Spleen (tissue), 11 donors: ENCODE measurements at regions not wholly inside any gene's neighbourhood (a gene's known extent, or its start where the extent isn't known, plus 50 kb on each side); places are given as distances from the start of the nearest gene placed in this dataset.
A peak's percentile ranks its signal among the peaks of the same experiment; 100 is the strongest.
"Not testable (repeated sequence)": the region's sequence is repeated elsewhere in the genome, so short reads cannot be mapped to it uniquely, and the experiment has no call there.

ENCODE experiments used
- DNase-seq: peaks from one replicate; pipeline ENCODE4 v3.0.0-alpha.2; 2020
- H3K27ac ChIP-seq, 8 donors: fragments of 200-600 bp; sonication (generic) in 7 of 8; 1 replicate in 4 of 8; 2 replicates in 4 of 8; pipeline versions ENCODE4 v1.5.0 to v1.8.0; 2016 to 2021; ENCODE audit warnings: inconsistent platforms in 4 of 8, mild to moderate bottlenecking in 4 of 8, moderate library complexity in 1 of 8
- H3K27me3 ChIP-seq, 7 donors: fragments of 200-600 bp; sonication (generic) in 6 of 7; replicated peaks in 1 of 7; 1 replicate in 4 of 7; 2 replicates in 3 of 7; pipeline versions ENCODE4 v1.5.0 to v1.8.0; 2016 to 2021; ENCODE audit warnings: inconsistent platforms in 3 of 7, mild to moderate bottlenecking in 1 of 7
- H3K36me3 ChIP-seq, 6 donors: fragments of 200-600 bp; sonication (generic) in 5 of 6; 1 replicate in 4 of 6; 2 replicates in 2 of 6; pipeline versions ENCODE4 v1.5.0 to v1.8.0; 2016 to 2021; ENCODE audit warnings: inconsistent platforms in 2 of 6
- H3K4me1 ChIP-seq, 6 donors: fragments of 200-600 bp; sonication (generic) in 5 of 6; 1 replicate in 3 of 6; 2 replicates in 3 of 6; pipeline versions ENCODE4 v1.5.0 to v1.8.0; 2016 to 2021; ENCODE audit warnings: inconsistent platforms in 3 of 6
- H3K4me3 ChIP-seq, 8 donors: fragments of 200-600 bp; sonication (generic) in 7 of 8; 1 replicate in 4 of 8; 2 replicates in 4 of 8; pipeline versions ENCODE4 v1.5.0 to v1.8.0; 2016 to 2021; ENCODE audit warnings: inconsistent platforms in 4 of 8, mild to moderate bottlenecking in 4 of 8, moderate library complexity in 2 of 8
- H3K9me3 ChIP-seq, 8 donors: fragments of 200-600 bp; sonication (generic) in 7 of 8; 1 replicate in 4 of 8; 2 replicates in 4 of 8; pipeline versions ENCODE4 v1.5.0 to v1.8.0; 2016 to 2021; ENCODE audit warnings: inconsistent platforms in 4 of 8
- CTCF ChIP-seq, 11 experiments: fragments of 200-600 bp in 7 of 11; fragments of 450-650 bp in 4 of 11; sonication (generic) in 4 of 11; IDR thresholded peaks in 8 of 11; conservative IDR thresholded peaks in 3 of 11; 1 replicate in 7 of 11; 2 replicates in 4 of 11; pipeline versions ENCODE4 v1.4.0 to v1.8.0; 2016 to 2021; ENCODE audit warnings: antibody characterized with exemption in 11 of 11, inconsistent platforms in 4 of 11, mild to moderate bottlenecking in 1 of 11
- POLR2A ChIP-seq, 3 donors: fragments of 450-650 bp; IDR thresholded peaks; one replicate each; pipeline ENCODE4 v1.5.1; 2017; ENCODE audit warnings: antibody characterized with exemption in 3 of 3, mild to moderate bottlenecking in 1 of 3
- POLR2AphosphoS5 ChIP-seq, 3 donors: sonication (generic); formaldehyde crosslinking; IDR thresholded peaks; one replicate each; pipeline ENCODE4 v1.5.1; 2017; ENCODE audit warnings: antibody characterized with exemption in 3 of 3
- WGBS, 5 donors: extraction: QIAGEN DNeasy Blood & Tissue Kit in 3 of 5; methylation state at CpG; one replicate each; pipeline versions ENCODE4 v1.1.5 to v1.1.7; 2013 to 2018; 5-methylcytosine and 5-hydroxymethylcytosine counted together
- intact Hi-C: fragments of 100-400 bp; cut with DNase I; formaldehyde crosslinking; loops from one replicate; pipeline ENCODE4 v1.15.0; 2023; ENCODE audit warnings: low total_unique reads
- donor health status: healthy with polysubstance abuse.
- donor health status: DM: no; HTN: no; CAD: no; lungs with moderate emphysema.
- donor health status: DM: no; HTN: no; CAD: no.
- donor health status: Bipolar disorder and iron deficiency.
- donor health status: healthy.
- donor health status: DM: no; HTN: no; CAD: no.
- donor health status: DM: yes; HTN: yes; CAD: no.

- no peak overlapping the region for H3K4me3 ChIP-seq
- no peaks in the 10 kb centered on the region for H3K36me3 ChIP-seq
- H3K9me3 ChIP-seq, result no peaks in the 10 kb centered on the region
- intact Hi-C loops, result no loop called here
- H3K27ac ChIP-seq, result no peak overlapping the region
- DNase-seq, result no peak
- no peak for TF ChIP-seq POLR2AphosphoS5 (IDR thresholded peaks at IDR 0.05)
- no peak for TF ChIP-seq POLR2A (IDR thresholded peaks at IDR 0.05)
- TF ChIP-seq CTCF (IDR thresholded peaks at IDR 0.05 in 8 of 11, conservative IDR thresholded peaks at IDR 0.05 in 3 of 11), result no peak
- 76 to 90% (median 81%) methylated on average over 4 of the region's 4 CpGs for WGBS, 5 donors
- no peaks in the 10 kb centered on the region for H3K4me1 ChIP-seq
- H3K27me3 ChIP-seq, result peaks cover 0 to 4% (median 0%) of the 10 kb centered on the region in 7 donors
Observed at GRCh38 chr1:197985351-197985750, 68.2 kb downstream of the LHX9 start.

GRCh38 chr1:197986817-197987216 is 69.6 kb downstream of the LHX9 start:
- H3K36me3 ChIP-seq, result no peaks in the 10 kb centered on the region
- no peaks in the 10 kb centered on the region for H3K4me1 ChIP-seq
- intact Hi-C loops, result no loop called here
- WGBS, 5 donors, result 81 to 90% (median 83%) methylated on average over 3 of the region's 3 CpGs
- no peaks in the 10 kb centered on the region for H3K27me3 ChIP-seq
- H3K27ac ChIP-seq, result no peak overlapping the region
- no peak overlapping the region for H3K4me3 ChIP-seq
- no peak for DNase-seq
- no peak for TF ChIP-seq POLR2A (IDR thresholded peaks at IDR 0.05)
- no peak for TF ChIP-seq POLR2AphosphoS5 (IDR thresholded peaks at IDR 0.05)
- TF ChIP-seq CTCF (IDR thresholded peaks at IDR 0.05 in 8 of 11, conservative IDR thresholded peaks at IDR 0.05 in 3 of 11), result no peak
- no peaks in the 10 kb centered on the region for H3K9me3 ChIP-seq

GRCh38 chr1:197987294-197987693 is 70.1 kb downstream of the LHX9 start:
- no peak for DNase-seq
- 39 to 58% (median 54%) methylated on average over 3 of the region's 3 CpGs for WGBS, 5 donors

GRCh38 chr1:197988581-197988980 is 71.4 kb downstream of the LHX9 start:
- H3K27me3 ChIP-seq, intact Hi-C loops, H3K9me3 ChIP-seq, H3K36me3 ChIP-seq, DNase-seq, H3K4me3 ChIP-seq, H3K4me1 ChIP-seq, H3K27ac ChIP-seq: not testable (repeated sequence)
- WGBS, 5 donors, result 93 to 100% (median 95%) methylated on average over 7 of the region's 7 CpGs

More at GRCh38 chr1:197987294-197987693, 70.1 kb downstream of the LHX9 start:
- intact Hi-C loops, result no loop called here
- Histone ChIP-seq H3K27ac (no peak overlapping the region), H3K9me3 (no peaks in the 10 kb centered on the region), H3K36me3 (no peaks in the 10 kb centered on the region), H3K27me3 (no peaks in the 10 kb centered on the region), H3K4me1 (no peaks in the 10 kb centered on the region), H3K4me3 (no peak overlapping the region)
- TF ChIP-seq POLR2AphosphoS5 (IDR thresholded peaks at IDR 0.05), result no peak
- TF ChIP-seq POLR2A (IDR thresholded peaks at IDR 0.05), result no peak
- no peak for TF ChIP-seq CTCF (IDR thresholded peaks at IDR 0.05 in 8 of 11, conservative IDR thresholded peaks at IDR 0.05 in 3 of 11)

- TF ChIP-seq POLR2AphosphoS5 (IDR thresholded peaks at IDR 0.05) (no peak), POLR2A (IDR thresholded peaks at IDR 0.05) (no peak), CTCF (IDR thresholded peaks at IDR 0.05 in 8 of 11, conservative IDR thresholded peaks at IDR 0.05 in 3 of 11) (no peak)
- H3K27ac ChIP-seq, result no peak overlapping the region
- peak; percentile 48 for DNase-seq
- H3K4me3 ChIP-seq, result no peak overlapping the region
- 88 to 95% (median 91%) methylated on average over 5 of the region's 5 CpGs for WGBS, 5 donors
- intact Hi-C loops, result no loop called here
- H3K4me1 ChIP-seq, result no peaks in the 10 kb centered on the region
- no peaks in the 10 kb centered on the region for H3K36me3 ChIP-seq
- no peaks in the 10 kb centered on the region for H3K27me3 ChIP-seq
- H3K9me3 ChIP-seq, result no peaks in the 10 kb centered on the region
Observed at GRCh38 chr1:197989058-197989457, 71.9 kb downstream of the LHX9 start.
